Activated T-helper 2 cell treated with anti-CD3 and anti-CD28 coated beads, Interferon-gamma antibody, Interleukin-2, Interleukin-4, amounts not matched to agents 10 μg/mL and 5 μg/mL and 100 μg/mL, durations not matched to agents 14 hours and 24 hours and 36 hours (primary cell): ENCODE measurements at regions not wholly inside any gene's neighbourhood (a gene's known extent, or its start where the extent isn't known, plus 50 kb on each side); places are given as distances from the start of the nearest gene placed in this dataset.
"Not testable (repeated sequence)": the region's sequence is repeated elsewhere in the genome, so short reads cannot be mapped to it uniquely, and the experiment has no call there.

Experiments used
- DNase-seq: peaks from one replicate; pipeline ENCODE4 v3.0.0; 2021; ENCODE audit warnings: low spot score
- H3K27ac Mint-ChIP-seq: one replicate; pipeline ENCODE4 v1.8.0; 2021; ENCODE audit warnings: mixed read lengths
- H3K27me3 Mint-ChIP-seq: one replicate; pipeline ENCODE4 v1.8.0; 2021; ENCODE audit warnings: low read depth, mixed read lengths
- H3K36me3 Mint-ChIP-seq: one replicate; pipeline ENCODE4 v1.8.0; 2021; ENCODE audit warnings: low read depth, mixed read lengths
- H3K4me1 Mint-ChIP-seq: one replicate; pipeline ENCODE4 v1.8.0; 2021; ENCODE audit warnings: low read depth, mixed read lengths
- H3K4me3 Mint-ChIP-seq: one replicate; pipeline ENCODE4 v1.8.0; 2021; ENCODE audit warnings: low read depth, mild to moderate bottlenecking, moderate library complexity, mixed read lengths
- H3K9me3 Mint-ChIP-seq: one replicate; pipeline ENCODE4 v1.8.0; 2021; ENCODE audit warnings: mixed read lengths
- intact Hi-C: fragments of 100-400 bp; cut with micrococcal nuclease; formaldehyde crosslinking; loops from one replicate; pipeline ENCODE4 v1.15.1; 2023

DNA sequence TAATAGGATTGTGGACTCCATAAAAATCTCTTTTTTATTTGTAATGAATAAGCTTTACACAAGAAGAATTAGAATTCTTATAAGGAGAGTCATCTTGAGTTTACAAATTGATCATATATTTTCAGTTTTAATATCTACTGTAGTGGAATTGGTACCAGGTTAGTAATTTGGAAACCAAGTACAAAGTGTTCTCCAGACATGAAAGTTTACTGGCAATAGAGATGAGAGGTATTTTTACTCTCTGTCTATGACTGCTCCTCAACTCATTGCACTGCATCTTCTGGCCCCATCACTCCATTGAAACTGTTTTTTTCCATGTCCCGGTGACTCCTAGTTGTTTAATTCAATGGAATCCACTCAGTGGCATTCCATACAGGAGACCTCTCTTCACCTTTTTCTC lies 164.5 kb upstream of the SMIM30 start:
- no peak overlapping the region for H3K4me3 Mint-ChIP-seq
- H3K4me1 Mint-ChIP-seq = peaks cover 5% of the 10 kb centered on the region
- intact Hi-C loops = loop anchor here (2.0 kb wide), 1 partner anchor 160 kb away; no protein-coding TSS in a partner anchor
- peaks cover 1% of the 10 kb centered on the region for H3K27me3 Mint-ChIP-seq
- no peak for DNase-seq
- H3K9me3 Mint-ChIP-seq = no peaks in the 10 kb centered on the region
- H3K36me3 Mint-ChIP-seq = no peaks in the 10 kb centered on the region
- H3K27ac Mint-ChIP-seq = no peak overlapping the region

DNA sequence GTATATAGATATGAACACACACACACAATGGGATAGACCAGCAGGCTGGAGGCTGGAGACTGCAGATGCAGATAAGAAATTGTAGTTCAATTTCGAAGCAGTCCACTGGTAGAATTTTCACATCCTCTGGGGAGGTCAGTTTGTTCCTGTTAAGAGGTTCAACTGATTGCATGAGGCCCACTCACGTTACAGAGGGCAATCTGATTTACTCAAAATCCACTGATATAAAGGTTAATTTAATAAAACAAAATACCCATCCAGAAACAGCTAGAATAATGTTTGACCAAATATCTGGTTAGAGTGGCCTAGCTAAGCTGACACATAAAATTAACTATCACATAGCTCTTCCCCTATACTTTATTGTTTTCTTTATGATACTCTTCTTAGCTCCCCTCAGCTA lies 162.9 kb upstream of the SMIM30 start:
- no peaks in the 10 kb centered on the region for H3K9me3 Mint-ChIP-seq
- DNase-seq = no peak
- H3K27ac Mint-ChIP-seq = no peak overlapping the region
- H3K27me3 Mint-ChIP-seq = peaks cover 1% of the 10 kb centered on the region
- no peak overlapping the region for H3K4me3 Mint-ChIP-seq
- intact Hi-C loops = no loop called here
- H3K4me1 Mint-ChIP-seq = peaks cover 5% of the 10 kb centered on the region
- no peaks in the 10 kb centered on the region for H3K36me3 Mint-ChIP-seq

DNA sequence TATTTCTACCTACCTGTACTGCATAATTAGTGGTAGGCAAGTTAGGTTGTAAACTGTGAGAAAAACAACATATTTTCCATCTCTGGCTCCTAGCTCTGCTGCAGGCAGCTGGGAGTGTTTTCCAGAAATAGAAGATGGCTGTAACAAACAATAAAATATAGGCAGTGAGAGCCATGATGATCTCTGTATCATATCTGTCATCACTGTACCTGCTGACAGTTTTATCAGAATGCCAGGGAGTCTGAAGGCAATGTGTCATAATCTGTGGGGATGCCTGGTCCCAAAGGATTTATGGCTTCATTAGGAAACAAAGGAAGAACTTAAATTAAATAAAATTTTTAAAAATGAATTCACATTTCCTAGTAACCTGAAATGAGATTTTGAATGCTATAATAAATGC lies 160.9 kb upstream of the SMIM30 start:
- no peaks in the 10 kb centered on the region for H3K9me3 Mint-ChIP-seq
- no peak overlapping the region for H3K27ac Mint-ChIP-seq

DNA sequence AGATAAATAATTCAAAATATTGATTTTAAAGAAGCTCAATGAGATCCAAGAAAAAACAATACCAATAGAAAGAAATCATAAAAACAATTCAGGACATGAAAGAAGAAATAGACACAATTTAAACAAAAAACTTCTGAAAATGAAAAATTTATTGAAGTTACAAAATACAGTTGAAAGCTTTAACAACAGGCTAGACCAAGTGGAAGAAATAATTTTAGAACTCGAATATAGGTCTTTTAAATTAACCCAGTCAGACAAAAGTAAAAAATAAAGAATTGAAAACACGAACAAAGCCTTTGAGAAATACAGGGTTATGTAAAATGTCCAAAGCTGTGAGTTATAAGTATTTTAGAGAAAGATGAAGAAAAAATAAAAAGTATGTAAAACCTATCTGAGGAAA lies 152.4 kb upstream of the SMIM30 start:
- Mint-ChIP-seq H3K27me3 (no peaks in the 10 kb centered on the region), H3K9me3 (peaks cover 24% of the 10 kb centered on the region), H3K36me3 (no peaks in the 10 kb centered on the region), H3K4me1 (no peaks in the 10 kb centered on the region), H3K27ac (no peak overlapping the region), H3K4me3 (no peak overlapping the region)
- intact Hi-C loops = no loop called here
- DNase-seq = no peak

More for the DNA sequence above, 160.9 kb upstream of the SMIM30 start:
- DNase-seq = no peak
- Mint-ChIP-seq H3K4me3 (no peak overlapping the region), H3K36me3 (no peaks in the 10 kb centered on the region), H3K4me1 (peaks cover 5% of the 10 kb centered on the region), H3K27me3 (peaks cover 1% of the 10 kb centered on the region)
- intact Hi-C loops = no loop called here

DNA sequence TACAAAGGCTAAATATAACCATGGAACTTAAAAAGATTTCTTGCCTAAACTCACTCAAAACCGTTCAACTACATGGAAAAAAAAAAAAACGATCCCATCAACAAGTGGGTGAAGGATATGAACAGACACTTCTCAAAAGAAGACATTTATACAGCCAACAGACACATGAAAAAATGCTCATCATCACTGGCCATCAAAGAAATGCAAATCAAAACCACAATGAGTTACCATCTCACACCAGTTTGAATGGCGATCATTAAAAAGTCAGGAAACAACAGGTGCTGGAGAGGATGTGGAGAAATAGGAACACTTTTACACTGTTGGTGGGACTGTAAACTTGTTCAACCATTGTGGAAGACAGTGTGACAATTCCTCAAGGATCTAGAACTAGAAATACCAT lies 151.2 kb upstream of the SMIM30 start:
- DNase-seq, H3K27me3 Mint-ChIP-seq, intact Hi-C loops, H3K27ac Mint-ChIP-seq, H3K4me3 Mint-ChIP-seq, H3K4me1 Mint-ChIP-seq, H3K36me3 Mint-ChIP-seq: not testable (repeated sequence)
- peaks cover 24% of the 10 kb centered on the region for H3K9me3 Mint-ChIP-seq

DNA sequence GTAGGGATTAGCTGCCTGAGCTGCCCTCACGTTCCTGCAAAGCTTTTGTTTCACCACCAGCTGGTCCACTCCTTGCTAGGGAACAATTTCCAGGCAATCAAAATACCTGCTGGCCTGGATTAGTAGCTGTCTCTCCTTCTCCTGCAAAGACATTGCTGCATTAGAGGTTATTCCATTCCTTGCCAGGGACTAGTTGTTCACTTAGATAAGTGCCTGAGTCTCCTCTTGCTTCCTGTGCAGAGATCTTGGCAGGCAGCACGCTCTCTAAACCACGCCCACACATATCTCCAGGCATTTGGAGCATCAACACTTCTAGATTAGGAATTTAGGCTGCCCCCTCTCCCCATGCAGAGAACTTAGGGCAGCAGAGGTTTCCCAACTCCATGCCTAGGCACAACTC lies 150.4 kb upstream of the SMIM30 start:
- DNase-seq = no peak
- no peaks in the 10 kb centered on the region for H3K4me1 Mint-ChIP-seq
- no peaks in the 10 kb centered on the region for H3K36me3 Mint-ChIP-seq
- no peak overlapping the region for H3K4me3 Mint-ChIP-seq
- H3K27me3 Mint-ChIP-seq = no peaks in the 10 kb centered on the region
- intact Hi-C loops = no loop called here
- H3K27ac Mint-ChIP-seq = no peak overlapping the region
- H3K9me3 Mint-ChIP-seq = peaks cover 21% of the 10 kb centered on the region

DNA sequence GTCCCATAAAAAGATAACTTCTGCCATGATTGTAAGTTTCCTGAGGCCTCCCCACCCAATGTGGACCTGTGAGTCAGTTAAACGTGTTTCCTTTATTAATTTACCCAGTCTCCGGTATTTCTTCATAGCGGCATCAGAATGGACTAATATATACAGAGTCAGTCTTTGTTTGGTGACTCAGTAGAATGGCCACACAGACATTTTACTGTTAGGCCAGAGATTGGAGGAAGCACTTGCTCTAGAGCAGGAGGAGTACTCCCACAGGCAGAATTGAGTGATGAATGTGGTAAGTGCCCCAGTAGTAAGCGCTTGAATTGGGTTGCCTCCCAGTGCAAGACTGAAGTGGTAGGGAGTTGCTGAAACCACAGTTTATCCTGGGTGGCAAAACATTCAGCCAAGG lies 149.5 kb upstream of the SMIM30 start:
- Mint-ChIP-seq H3K36me3 (no peaks in the 10 kb centered on the region), H3K9me3 (peaks cover 17% of the 10 kb centered on the region), H3K4me3 (no peak overlapping the region), H3K27me3 (no peaks in the 10 kb centered on the region), H3K4me1 (no peaks in the 10 kb centered on the region), H3K27ac (no peak overlapping the region)
- intact Hi-C loops = no loop called here
- no peak for DNase-seq

DNA sequence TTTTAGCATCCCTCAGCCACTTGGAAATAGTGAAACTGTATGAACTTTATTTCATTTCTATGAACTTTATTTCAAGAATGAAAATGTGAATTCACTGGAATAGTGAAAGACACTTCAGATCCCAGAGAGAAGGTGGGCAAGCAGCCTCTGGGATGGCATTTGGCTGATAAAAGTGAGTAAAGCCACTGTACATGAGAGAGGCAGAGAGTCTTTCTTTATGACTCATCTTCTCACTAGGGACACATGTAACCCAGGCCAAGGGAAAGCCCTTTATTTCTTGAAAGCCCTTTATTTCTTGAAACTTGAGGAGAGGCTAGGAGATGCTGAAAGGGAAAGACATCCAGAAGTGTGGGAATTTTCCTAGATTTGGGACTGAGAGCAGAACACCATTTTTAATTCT lies 148.9 kb upstream of the SMIM30 start:
- H3K27ac Mint-ChIP-seq = no peak overlapping the region
- H3K36me3 Mint-ChIP-seq = no peaks in the 10 kb centered on the region
- H3K4me1 Mint-ChIP-seq = no peaks in the 10 kb centered on the region
- DNase-seq = no peak
- H3K4me3 Mint-ChIP-seq = no peak overlapping the region
- no peaks in the 10 kb centered on the region for H3K27me3 Mint-ChIP-seq
- H3K9me3 Mint-ChIP-seq = peaks cover 17% of the 10 kb centered on the region
- intact Hi-C loops = no loop called here

DNA sequence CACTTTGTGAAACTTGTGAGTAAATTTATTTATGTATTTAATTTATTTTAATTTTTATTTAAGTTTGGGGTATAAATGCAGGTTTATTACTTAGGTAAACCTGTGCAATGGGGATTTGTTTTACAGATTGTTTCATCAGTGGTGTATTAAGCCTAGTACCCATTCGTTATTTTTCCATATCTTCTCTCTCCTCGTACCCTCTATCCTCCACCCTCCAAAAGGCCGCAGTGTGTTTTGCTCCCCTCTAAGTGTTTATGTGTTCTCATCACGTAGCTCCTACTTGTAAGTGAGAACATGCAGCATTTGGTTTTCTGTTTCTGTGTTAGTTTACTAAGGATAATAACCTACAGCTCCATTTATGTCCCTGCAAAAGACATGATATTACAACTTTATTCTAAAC lies 145.4 kb upstream of the SMIM30 start:
- Mint-ChIP-seq H3K27ac (no peak overlapping the region), H3K36me3 (no peaks in the 10 kb centered on the region), H3K27me3 (no peaks in the 10 kb centered on the region), H3K4me3 (no peak overlapping the region), H3K9me3 (no peaks in the 10 kb centered on the region), H3K4me1 (no peaks in the 10 kb centered on the region)
- DNase-seq = no peak
- intact Hi-C loops = no loop called here

DNA sequence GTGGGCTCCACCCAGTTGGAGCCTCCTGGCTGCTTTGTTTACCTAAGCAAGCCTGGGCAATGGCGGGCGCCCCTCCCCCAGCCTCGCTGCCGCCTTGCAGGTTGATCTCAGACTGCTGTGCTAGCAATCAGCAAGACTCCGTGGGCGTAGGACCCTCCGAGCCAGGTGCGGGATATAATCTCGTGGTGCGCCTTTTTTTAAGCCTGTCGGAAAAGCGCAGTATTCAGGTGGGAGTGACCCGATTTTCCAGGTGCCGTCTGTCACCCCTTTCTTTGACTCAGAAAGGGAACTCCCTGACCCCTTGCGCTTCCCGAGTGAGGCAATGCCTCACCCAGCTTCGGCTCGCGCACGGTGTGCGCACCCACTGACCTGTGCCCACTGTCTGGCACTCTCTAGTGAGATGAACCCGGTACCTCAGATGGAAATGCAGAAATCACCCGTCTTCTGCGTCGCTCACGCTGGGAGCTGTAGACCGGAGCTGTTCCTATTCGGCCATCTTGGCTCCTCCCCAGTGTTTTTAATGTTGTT lies 144.9 kb upstream of the SMIM30 start:
- intact Hi-C loops, H3K36me3 Mint-ChIP-seq, H3K4me1 Mint-ChIP-seq, H3K4me3 Mint-ChIP-seq, H3K27me3 Mint-ChIP-seq, H3K9me3 Mint-ChIP-seq, H3K27ac Mint-ChIP-seq, DNase-seq: not testable (repeated sequence)

DNA sequence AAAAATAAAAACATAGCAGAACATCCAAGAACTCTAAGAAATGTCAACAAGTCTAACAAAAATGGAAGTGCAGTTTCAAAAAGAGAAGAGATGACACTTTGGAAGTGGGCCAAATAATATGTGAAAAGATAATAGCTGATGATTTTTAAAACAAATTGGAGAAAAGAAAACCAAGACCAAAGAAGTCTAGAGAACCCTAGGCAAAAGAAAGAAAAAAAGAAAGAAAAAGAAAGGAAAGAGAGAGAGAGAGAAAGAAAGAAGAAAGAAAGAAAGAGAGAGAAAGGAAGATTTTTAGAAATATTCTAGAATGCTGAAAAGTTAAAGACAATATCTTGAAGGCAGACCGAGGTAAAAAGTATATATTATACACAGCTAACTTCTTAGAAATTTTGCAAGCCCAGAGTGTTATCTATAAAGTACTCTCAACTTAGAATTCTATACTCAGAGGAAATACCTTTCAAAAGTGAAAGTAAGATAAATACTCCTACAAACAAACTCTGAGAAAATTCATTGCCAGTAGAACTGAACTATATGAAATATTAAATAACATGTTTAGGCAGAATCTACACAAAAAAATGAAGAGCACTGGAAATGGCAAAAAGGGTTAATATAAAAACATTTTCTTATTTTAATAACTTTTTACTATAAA lies 138.7 kb upstream of the SMIM30 start:
- no peaks in the 10 kb centered on the region for H3K36me3 Mint-ChIP-seq
- H3K4me3 Mint-ChIP-seq = no peak overlapping the region
- no peaks in the 10 kb centered on the region for H3K9me3 Mint-ChIP-seq
- H3K27ac Mint-ChIP-seq = no peak overlapping the region
- intact Hi-C loops = no loop called here
- H3K27me3 Mint-ChIP-seq = no peaks in the 10 kb centered on the region
- H3K4me1 Mint-ChIP-seq = no peaks in the 10 kb centered on the region
- DNase-seq = no peak

DNA sequence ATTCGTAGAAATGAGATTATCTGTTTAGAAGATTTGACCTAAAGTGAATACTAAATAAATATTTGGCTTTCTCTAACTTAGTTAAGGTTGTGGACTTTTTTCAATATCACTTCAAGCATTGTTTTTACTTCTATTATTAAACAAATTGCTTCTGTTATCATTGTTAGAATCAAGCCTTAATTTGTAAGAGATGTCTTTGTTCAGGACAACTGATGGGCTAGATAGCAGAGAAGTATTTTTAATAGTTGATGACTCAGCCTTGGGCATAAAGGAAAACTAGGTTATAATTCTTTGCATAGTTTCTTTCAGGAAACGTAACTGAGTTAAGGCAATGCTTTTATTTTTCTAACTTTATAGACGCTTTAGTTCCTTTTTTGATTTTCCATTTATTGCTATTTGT lies 128.8 kb upstream of the SMIM30 start:
- H3K4me1 Mint-ChIP-seq = no peaks in the 10 kb centered on the region
- H3K27ac Mint-ChIP-seq = no peak overlapping the region
- no peaks in the 10 kb centered on the region for H3K36me3 Mint-ChIP-seq
- no peaks in the 10 kb centered on the region for H3K9me3 Mint-ChIP-seq
- H3K4me3 Mint-ChIP-seq = no peak overlapping the region
- no peak for DNase-seq
- no peaks in the 10 kb centered on the region for H3K27me3 Mint-ChIP-seq
- intact Hi-C loops = no loop called here

DNA sequence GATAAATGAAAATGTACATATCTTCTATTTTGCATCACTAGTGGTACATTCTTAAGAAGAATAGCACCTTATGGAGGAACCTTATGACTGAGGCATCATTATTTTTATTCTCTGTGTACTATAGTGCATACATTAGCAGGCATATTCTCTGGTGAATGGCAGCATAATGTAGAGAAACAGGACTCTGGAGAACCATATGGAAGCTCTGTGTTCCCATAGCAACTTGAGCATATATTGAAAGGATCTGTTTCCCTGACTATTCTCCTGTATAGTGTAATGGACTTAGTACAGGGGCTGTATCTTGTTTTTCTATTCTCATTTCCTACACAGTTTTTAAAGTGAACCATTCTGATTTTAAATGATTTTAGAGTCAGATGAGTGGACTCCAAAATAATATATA lies 128.4 kb upstream of the SMIM30 start:
- intact Hi-C loops = no loop called here
- no peak for DNase-seq
- no peaks in the 10 kb centered on the region for H3K9me3 Mint-ChIP-seq
- no peaks in the 10 kb centered on the region for H3K36me3 Mint-ChIP-seq
- H3K27ac Mint-ChIP-seq = no peak overlapping the region
- H3K4me3 Mint-ChIP-seq = no peak overlapping the region
- H3K4me1 Mint-ChIP-seq = no peaks in the 10 kb centered on the region
- H3K27me3 Mint-ChIP-seq = no peaks in the 10 kb centered on the region

DNA sequence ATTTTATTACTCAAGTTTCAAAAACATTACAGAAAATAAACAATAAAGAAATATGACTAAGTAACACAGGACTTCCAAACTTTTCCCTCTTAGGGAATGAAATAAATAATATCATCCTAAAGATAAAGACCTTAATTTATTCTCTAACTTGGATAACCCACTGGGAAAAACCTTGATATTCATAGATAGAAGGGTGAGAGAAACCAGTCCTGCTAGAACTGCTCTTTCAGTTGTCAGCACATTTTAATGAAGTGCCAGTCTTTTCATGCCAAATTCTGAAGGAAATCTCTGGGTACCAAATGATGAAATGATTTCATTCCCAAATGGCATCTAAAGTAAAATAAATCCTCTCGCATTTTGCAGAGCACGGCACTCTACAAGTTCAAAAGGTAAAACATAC lies 114.5 kb upstream of the SMIM30 start:
- DNase-seq = no peak
- H3K9me3 Mint-ChIP-seq = no peaks in the 10 kb centered on the region
- no peak overlapping the region for H3K27ac Mint-ChIP-seq
- no peaks in the 10 kb centered on the region for H3K4me1 Mint-ChIP-seq
- intact Hi-C loops = no loop called here
- no peaks in the 10 kb centered on the region for H3K27me3 Mint-ChIP-seq
- H3K36me3 Mint-ChIP-seq = no peaks in the 10 kb centered on the region
- no peak overlapping the region for H3K4me3 Mint-ChIP-seq
